ENCODE measurements at regions not wholly inside any gene's neighbourhood (a gene's known extent, or its start where the extent isn't known, plus 50 kb on each side); places are given as distances from the start of the nearest gene placed in this dataset.

- DNase-seq (ENCODE audit: low read depth): no peak
- no peak for TF ChIP-seq CTCF (IDR thresholded peaks at IDR 0.05; ENCODE audit: low read depth, low read length, missing control alignments)
Measured at GRCh38 chr4:107213880-107214279, 177.8 kb upstream of the DKK2 start.

GRCh38 chr4:107213410-107213809 lies 177.3 kb upstream of the DKK2 start:
- no peak overlapping the region for H3K4me3 ChIP-seq (ENCODE audit: low read depth, low read length)
- DNase-seq (ENCODE audit: low read depth): no peak
- no peak for TF ChIP-seq CTCF (IDR thresholded peaks at IDR 0.05; ENCODE audit: low read depth, low read length, missing control alignments)

More at GRCh38 chr4:107213880-107214279, 177.8 kb upstream of the DKK2 start:
- H3K4me3 ChIP-seq (ENCODE audit: low read depth, low read length): no peak overlapping the region

DNA sequence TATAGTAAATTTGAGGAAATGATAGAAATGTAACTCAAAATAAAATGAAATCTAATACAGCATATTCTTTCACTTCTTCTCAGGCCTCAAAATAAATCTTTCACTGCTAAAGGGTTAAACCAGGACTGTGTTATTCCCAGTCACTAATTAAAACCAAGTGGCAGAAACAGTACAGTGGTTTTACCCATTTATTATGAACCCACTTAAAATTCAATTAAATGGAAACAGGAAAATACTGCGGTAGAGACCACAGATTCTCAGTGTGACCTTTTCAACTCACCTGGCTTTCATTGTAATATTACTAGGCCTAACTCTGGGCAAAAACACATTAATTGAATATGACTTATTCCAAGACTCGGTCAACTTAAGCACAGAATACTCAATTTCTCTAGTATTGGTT lies 176.5 kb upstream of the DKK2 start:
- DNase-seq (ENCODE audit: low read depth): no peak
- TF ChIP-seq CTCF (IDR thresholded peaks at IDR 0.05; ENCODE audit: low read depth, low read length, missing control alignments): no peak
- no peak overlapping the region for H3K4me3 ChIP-seq (ENCODE audit: low read depth, low read length)

DNA sequence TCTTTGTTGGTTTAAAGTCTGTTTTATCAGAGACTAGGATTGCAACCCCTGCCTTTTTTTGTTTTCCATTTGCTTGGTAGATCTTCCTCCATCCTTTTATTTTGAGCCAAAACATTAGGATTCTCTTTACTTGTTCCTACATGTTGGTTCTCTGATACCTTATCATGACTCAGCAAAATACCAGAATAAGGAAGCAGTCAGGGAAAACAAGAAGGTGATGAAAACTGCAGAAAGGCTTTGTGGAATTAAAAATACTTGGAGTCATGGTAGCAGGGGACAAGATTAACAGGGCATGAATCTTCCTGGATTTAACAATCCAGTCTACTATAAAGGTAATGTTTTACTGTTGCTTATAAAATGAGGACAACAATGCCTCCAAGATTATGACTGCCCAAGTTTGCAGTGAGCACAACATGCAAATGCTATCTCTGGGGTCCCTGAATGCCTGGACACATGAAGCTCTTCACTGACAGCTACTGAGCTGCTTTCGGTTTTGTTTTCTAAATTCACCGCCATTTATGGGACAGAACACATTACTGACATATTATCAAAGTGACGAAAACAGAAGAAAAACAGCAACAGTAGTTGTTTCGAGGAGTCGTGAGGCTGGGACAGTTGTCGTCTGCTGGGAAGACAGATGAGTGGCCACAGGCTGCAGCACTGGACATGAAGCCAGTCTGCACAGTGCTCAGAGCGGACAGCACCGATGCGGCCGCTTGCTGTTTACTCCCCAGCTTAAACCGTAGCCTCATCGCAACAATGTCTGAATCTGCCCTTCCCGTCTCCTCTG lies 174.5 kb upstream of the DKK2 start:
- H3K4me3 ChIP-seq (ENCODE audit: low read depth, low read length): no peak overlapping the region
- DNase-seq (ENCODE audit: low read depth): no peak

DNA sequence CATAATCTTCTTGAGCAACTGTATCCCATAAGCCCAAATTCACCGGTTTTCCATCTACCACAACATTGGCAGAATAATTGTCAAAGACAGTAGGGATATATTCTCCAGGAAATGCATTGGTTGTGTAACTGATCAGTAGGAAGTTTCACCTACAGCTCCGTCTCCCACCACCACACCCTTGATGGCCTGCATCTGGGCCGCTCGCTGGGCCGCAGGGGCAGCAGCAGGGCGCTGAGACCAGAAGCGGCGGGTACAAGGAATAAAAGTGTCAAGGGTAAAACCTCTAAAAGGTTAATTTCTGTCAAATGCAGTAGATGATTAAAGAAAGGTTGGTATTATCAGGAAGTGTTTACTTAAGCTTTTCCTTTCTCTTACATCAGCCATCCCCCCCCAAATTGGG lies 167.6 kb upstream of the DKK2 start:
- TF ChIP-seq CTCF (IDR thresholded peaks at IDR 0.05; ENCODE audit: low read depth, low read length, missing control alignments): no peak
- no peak for DNase-seq (ENCODE audit: low read depth)
- H3K4me3 ChIP-seq (ENCODE audit: low read depth, low read length): no peak overlapping the region

More for the DNA sequence above, 174.5 kb upstream of the DKK2 start:
- no peak for TF ChIP-seq CTCF (IDR thresholded peaks at IDR 0.05; ENCODE audit: low read depth, low read length, missing control alignments)

- no peak for TF ChIP-seq CTCF (IDR thresholded peaks at IDR 0.05; ENCODE audit: low read depth, low read length, missing control alignments)
- H3K4me3 ChIP-seq (ENCODE audit: low read depth, low read length): no peak overlapping the region
- no peak for DNase-seq (ENCODE audit: low read depth)
Measured at GRCh38 chr4:107202744-107203143, 166.6 kb upstream of the DKK2 start.

GRCh38 chr4:107197121-107197520 lies 161.0 kb upstream of the DKK2 start:
- no peak overlapping the region for H3K4me3 ChIP-seq (ENCODE audit: low read depth, low read length)
- TF ChIP-seq CTCF (IDR thresholded peaks at IDR 0.05; ENCODE audit: low read depth, low read length, missing control alignments): no peak
- no peak for DNase-seq (ENCODE audit: low read depth)

Data from GM12864 (cell line).